Sigmoid colon (tissue), 4 donors: ENCODE measurements at regions not wholly inside any gene's neighbourhood (a gene's known extent, or its start where the extent isn't known, plus 50 kb on each side); places are given as distances from the start of the nearest gene placed in this dataset.

Source experiments
- EP300 ChIP-seq, 4 donors: sonication (generic); formaldehyde crosslinking; IDR thresholded peaks; one replicate each; pipeline ENCODE4 v1.6.1; 2017; ENCODE audit warnings: antibody characterized with exemption in 4 of 4
- POLR2A ChIP-seq, 2 donors: fragments of 450-650 bp; IDR thresholded peaks; one replicate each; pipeline ENCODE4 v1.6.1; 2016; ENCODE audit warnings: antibody characterized with exemption in 2 of 2, mild to moderate bottlenecking in 2 of 2, moderate library complexity in 2 of 2
- POLR2AphosphoS5 ChIP-seq, 4 donors: sonication (generic); formaldehyde crosslinking; IDR thresholded peaks; one replicate each; pipeline ENCODE4 v1.6.1; 2017; ENCODE audit warnings: antibody characterized with exemption in 4 of 4
- TF ChIP-seq, protein P1 (sequence below), 4 experiments: fragments of 450-650 bp in 3 of 4; fragments of 200-600 bp in 1 of 4; IDR thresholded peaks; one replicate each; pipeline ENCODE4 v1.5.1; 2016 to 2019; ENCODE audit warnings: antibody characterized with exemption in 4 of 4, mild to moderate bottlenecking in 3 of 4, moderate library complexity in 2 of 4

DNA sequence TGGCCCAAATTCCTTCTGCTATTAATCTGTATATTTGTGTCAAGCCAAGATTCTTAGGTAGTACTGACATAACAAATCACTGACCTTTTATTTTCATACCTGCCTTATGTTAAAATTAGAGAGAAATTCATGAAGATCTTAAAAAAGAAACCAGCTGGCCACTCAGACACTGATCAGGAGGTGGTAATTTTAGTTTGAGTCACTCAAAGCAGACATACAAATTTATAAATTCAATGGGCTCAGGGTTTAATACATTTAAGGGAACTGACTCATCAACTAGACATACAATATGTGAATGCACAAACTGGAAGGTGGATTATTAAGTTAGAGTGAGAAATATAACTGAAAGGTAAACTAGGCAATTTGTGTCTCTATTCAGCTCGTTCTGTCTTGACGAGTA lies 711.9 kb upstream of the EYS start:
- TF ChIP-seq, protein P1, sequence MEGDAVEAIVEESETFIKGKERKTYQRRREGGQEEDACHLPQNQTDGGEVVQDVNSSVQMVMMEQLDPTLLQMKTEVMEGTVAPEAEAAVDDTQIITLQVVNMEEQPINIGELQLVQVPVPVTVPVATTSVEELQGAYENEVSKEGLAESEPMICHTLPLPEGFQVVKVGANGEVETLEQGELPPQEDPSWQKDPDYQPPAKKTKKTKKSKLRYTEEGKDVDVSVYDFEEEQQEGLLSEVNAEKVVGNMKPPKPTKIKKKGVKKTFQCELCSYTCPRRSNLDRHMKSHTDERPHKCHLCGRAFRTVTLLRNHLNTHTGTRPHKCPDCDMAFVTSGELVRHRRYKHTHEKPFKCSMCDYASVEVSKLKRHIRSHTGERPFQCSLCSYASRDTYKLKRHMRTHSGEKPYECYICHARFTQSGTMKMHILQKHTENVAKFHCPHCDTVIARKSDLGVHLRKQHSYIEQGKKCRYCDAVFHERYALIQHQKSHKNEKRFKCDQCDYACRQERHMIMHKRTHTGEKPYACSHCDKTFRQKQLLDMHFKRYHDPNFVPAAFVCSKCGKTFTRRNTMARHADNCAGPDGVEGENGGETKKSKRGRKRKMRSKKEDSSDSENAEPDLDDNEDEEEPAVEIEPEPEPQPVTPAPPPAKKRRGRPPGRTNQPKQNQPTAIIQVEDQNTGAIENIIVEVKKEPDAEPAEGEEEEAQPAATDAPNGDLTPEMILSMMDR (IDR thresholded peaks at IDR 0.05): no peak
- TF ChIP-seq POLR2AphosphoS5 (IDR thresholded peaks at IDR 0.05): no peak
- no peak for TF ChIP-seq POLR2A (IDR thresholded peaks at IDR 0.05)
- no peak for TF ChIP-seq EP300 (IDR thresholded peaks at IDR 0.05)
